ENCODE measurements at regions not wholly inside any gene's neighbourhood (a gene's known extent, or its start where the extent isn't known, plus 50 kb on each side); places are given as distances from the start of the nearest gene placed in this dataset.

DNA sequence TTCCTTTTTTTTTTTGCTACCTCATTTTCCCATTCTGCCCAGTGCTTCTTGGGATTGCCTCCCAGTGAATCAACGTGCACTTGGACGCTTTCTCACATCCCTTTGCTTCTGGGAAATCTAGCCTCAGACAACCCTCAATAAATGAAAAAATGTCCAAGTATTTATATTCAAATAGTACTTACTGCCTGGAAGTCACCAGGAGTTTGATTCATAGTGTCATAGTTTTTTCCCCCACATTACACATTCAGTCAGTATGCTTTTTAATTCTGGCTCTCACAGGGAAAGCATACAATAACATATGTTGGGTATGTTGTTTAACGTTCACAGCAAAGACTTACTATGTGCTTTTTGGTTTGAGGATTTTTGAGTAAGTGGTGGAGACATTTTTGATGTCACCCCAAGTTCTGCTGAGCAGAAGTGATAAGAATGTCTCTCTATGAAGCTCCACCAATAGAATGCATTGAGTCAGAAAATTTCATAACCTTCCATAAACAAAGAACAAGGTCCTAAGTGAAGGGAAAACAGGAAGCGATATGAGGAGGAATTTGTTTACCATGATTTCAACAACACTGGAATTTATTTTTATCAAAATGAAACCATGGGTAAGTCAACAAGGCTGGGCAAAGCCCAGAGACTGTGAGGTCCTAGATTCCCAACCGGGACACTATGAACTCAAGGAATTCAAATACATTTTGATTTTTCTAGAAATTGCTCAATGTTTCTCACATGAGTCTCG lies 301.2 kb upstream of the BMP2 start:
- no peaks in the 10 kb centered on the region for H3K27me3 ChIP-seq
- no peak for DNase-seq (ENCODE audit: low spot score in 2 of 2)
- no peak overlapping the region for H3K4me3 ChIP-seq
- H3K36me3 ChIP-seq, result no peaks in the 10 kb centered on the region
- no peak overlapping the region for H3K27ac ChIP-seq
- no peaks in the 10 kb centered on the region for H3K9me3 ChIP-seq
- H3K4me1 ChIP-seq, result no peaks in the 10 kb centered on the region
- intact Hi-C loops (cut with DNase I), result no loop called here
- TF ChIP-seq, protein P1, sequence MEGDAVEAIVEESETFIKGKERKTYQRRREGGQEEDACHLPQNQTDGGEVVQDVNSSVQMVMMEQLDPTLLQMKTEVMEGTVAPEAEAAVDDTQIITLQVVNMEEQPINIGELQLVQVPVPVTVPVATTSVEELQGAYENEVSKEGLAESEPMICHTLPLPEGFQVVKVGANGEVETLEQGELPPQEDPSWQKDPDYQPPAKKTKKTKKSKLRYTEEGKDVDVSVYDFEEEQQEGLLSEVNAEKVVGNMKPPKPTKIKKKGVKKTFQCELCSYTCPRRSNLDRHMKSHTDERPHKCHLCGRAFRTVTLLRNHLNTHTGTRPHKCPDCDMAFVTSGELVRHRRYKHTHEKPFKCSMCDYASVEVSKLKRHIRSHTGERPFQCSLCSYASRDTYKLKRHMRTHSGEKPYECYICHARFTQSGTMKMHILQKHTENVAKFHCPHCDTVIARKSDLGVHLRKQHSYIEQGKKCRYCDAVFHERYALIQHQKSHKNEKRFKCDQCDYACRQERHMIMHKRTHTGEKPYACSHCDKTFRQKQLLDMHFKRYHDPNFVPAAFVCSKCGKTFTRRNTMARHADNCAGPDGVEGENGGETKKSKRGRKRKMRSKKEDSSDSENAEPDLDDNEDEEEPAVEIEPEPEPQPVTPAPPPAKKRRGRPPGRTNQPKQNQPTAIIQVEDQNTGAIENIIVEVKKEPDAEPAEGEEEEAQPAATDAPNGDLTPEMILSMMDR (IDR thresholded peaks at IDR 0.05), result no peak

DNA sequence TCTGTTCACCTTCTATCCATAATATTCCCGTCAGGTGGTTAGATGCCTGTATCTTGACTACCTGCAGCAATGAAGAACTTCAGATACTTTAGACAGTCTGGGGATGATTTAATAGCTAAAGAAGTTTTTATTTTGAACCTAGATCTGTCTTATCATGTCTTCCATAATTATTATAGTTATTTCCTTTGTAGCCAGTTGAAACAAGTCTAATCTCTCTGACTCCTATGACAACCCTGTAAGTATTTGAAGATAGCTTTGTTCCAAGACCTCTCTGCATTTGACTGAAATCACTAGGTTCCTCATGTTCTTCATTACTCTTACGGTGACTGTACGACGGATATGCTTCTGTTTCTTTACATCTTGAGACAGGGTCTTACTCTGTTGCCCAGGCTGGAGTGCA lies 316.6 kb upstream of the BMP2 start:
- Histone ChIP-seq H3K27ac (no peak overlapping the region), H3K27me3 (no peaks in the 10 kb centered on the region), H3K4me3 (no peak overlapping the region), H3K9me3 (no peaks in the 10 kb centered on the region), H3K36me3 (no peaks in the 10 kb centered on the region), H3K4me1 (no peaks in the 10 kb centered on the region)
- TF ChIP-seq, protein P1 (IDR thresholded peaks at IDR 0.05), result no peak
- DNase-seq (ENCODE audit: low spot score in 2 of 2), result no peak
- intact Hi-C loops (cut with DNase I), result no loop called here

DNA sequence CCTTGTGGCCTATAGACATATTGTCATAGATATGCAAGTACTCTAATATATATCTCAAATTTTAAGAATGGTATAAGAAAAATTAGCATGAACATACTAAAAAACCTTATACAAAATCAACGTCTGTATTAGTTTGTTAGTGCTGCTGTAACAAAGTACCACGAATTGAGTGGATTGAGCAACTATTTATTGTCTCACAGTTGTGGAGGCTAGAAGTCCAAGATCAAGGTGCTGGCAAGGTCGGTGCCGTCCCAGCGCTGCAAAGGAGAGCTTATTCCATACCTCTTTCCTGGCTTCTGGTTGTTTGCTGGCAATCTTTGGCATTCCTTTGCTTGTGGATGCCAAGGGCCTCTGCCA lies 317.6 kb upstream of the FERMT1 start:
- Histone ChIP-seq H3K27ac (no peak overlapping the region), H3K9me3 (no peaks in the 10 kb centered on the region), H3K4me1 (no peaks in the 10 kb centered on the region), H3K36me3 (no peaks in the 10 kb centered on the region), H3K4me3 (no peak overlapping the region), H3K27me3 (no peaks in the 10 kb centered on the region)
- intact Hi-C loops (cut with DNase I), result no loop called here
- DNase-seq (ENCODE audit: low spot score in 2 of 2), result no peak
- TF ChIP-seq, protein P1 (IDR thresholded peaks at IDR 0.05), result no peak

DNA sequence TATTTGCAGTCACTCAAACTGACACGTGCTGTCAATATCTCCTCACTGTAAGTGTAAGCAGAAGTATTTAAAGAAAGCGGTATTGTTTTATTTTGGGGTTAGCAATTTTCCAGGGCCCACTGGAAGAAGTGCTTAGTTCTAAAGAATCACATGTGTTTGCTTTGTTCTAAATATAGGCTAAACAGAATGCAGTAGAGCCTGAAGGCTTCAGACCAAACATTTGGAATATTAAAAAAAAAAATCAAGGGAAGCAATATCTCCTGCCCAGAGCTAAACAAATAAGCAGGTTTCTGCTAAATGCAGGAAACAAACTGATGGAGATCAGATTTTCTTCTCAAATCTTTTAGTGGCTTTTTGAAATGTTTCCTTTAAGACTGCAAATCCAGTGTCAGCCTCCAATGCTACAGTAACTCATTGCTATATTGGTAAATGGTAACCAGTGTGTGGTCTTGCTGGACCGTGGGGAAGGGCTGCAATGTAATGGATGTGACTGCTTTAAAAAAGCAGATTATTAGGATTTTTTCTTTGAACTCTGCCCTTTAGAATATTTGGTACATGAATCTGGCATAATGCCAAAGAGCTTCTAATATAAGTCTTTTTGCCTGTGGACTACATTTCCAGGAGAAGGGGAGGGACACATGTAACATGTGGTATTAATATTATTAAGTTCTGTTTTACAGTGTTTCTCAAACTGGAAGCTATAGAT lies 317.1 kb upstream of the FERMT1 start:
- H3K4me3 ChIP-seq, result no peak overlapping the region
- TF ChIP-seq, protein P1 (IDR thresholded peaks at IDR 0.05), result no peak
- no peaks in the 10 kb centered on the region for H3K4me1 ChIP-seq
- intact Hi-C loops (cut with DNase I), result no loop called here
- H3K9me3 ChIP-seq, result no peaks in the 10 kb centered on the region
- H3K27ac ChIP-seq, result no peak overlapping the region
- no peaks in the 10 kb centered on the region for H3K36me3 ChIP-seq
- H3K27me3 ChIP-seq, result no peaks in the 10 kb centered on the region
- DNase-seq (ENCODE audit: low spot score in 2 of 2), result no peak

DNA sequence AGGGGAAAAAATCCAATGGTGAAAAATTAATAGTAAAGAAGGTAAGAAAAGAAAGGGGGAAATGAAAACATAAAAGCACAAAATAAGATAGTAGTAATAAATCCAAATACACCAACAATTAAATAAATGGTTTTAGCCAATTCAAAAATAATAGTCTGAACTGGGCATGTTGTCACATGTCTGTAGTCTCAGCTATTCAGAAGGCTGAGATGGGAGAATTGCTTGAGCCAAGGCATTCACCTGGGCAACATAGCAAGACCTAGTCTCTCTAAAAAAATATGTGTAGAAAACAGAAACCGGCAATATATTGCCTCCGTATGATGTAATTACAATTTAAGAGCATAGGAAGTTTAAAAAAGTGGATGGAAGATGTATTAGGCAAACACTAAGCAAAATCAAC lies 311.3 kb upstream of the FERMT1 start:
- TF ChIP-seq, protein P1 (IDR thresholded peaks at IDR 0.05), result no peak
- no peaks in the 10 kb centered on the region for H3K36me3 ChIP-seq
- intact Hi-C loops (cut with DNase I), result no loop called here
- no peaks in the 10 kb centered on the region for H3K27me3 ChIP-seq
- H3K27ac ChIP-seq, result no peak overlapping the region
- H3K4me1 ChIP-seq, result no peaks in the 10 kb centered on the region
- H3K9me3 ChIP-seq, result no peaks in the 10 kb centered on the region
- no peak overlapping the region for H3K4me3 ChIP-seq
- DNase-seq (ENCODE audit: low spot score in 2 of 2), result no peak
